Left ventricle myocardium inferior (tissue), 1 donor: ENCODE measurements at regions not wholly inside any gene's neighbourhood (a gene's known extent, or its start where the extent isn't known, plus 50 kb on each side); places are given as distances from the start of the nearest gene placed in this dataset.

ENCODE experiments used
- DNase-seq: peaks from one replicate; pipeline ENCODE4 v3.0.0-alpha.2; 2020
- H3K27ac ChIP-seq: fragments of 200-600 bp; replicated peaks from 2 replicates; pipeline ENCODE4 v1.8.0; 2021
- H3K27me3 ChIP-seq: fragments of 200-600 bp; 2 replicates; pipeline ENCODE4 v1.8.0; 2021; ENCODE audit warnings: low read depth
- H3K36me3 ChIP-seq: fragments of 200-600 bp; 2 replicates; pipeline ENCODE4 v1.8.0; 2021
- H3K4me1 ChIP-seq: fragments of 200-600 bp; 2 replicates; pipeline ENCODE4 v1.8.0; 2021
- H3K4me3 ChIP-seq: fragments of 200-600 bp; 2 replicates; pipeline ENCODE4 v1.8.0; 2021; ENCODE audit warnings: mild to moderate bottlenecking, moderate library complexity
- H3K9me3 ChIP-seq: fragments of 200-600 bp; replicated peaks from 2 replicates; pipeline ENCODE4 v1.8.0; 2021
- intact Hi-C: fragments of 100-400 bp; cut with micrococcal nuclease; formaldehyde crosslinking; loops from one replicate; pipeline ENCODE4 v1.11.0; 2022
- TF ChIP-seq, protein P1 (sequence below): fragments of 200-600 bp; IDR thresholded peaks from 2 replicates; pipeline ENCODE4 v1.8.0; 2021; ENCODE audit warnings: antibody characterized with exemption, mild to moderate bottlenecking, borderline replicate concordance
- donor health status: DM: no; HTN: yes; CAD: no; lungs with severe emphysema.

DNA sequence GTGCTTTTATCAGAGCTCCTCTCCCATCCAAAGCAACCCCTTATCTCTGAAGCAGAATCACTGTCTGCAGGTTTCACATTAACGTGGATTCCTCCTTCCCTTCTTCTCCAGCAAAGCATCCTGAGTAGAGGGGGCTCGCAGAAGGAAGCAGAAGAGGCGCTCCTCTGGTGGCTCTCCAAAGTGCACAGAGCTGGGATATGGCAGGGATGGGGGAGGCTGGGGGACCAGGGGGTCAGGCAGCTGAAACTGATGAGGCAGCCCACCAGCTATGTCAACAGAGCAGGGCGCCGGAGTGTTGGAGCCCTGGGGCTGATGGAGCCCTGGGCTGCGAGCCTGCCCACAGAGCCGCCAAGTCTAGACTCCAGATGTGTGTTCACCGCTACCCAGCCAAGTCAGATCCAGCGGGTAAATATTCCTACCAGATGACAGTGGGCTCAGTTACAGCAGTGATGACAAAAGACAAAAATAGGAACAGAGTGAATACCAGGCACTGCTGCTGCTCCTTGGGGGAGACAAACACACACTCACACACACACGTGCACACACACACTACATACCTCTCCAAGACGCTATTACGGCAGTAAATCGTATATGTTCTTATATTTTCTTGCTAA is 678.3 kb upstream of the ID2 start:
- Histone ChIP-seq H3K4me3 (peak overlapping the region; percentile 27), H3K27ac (peak overlapping the region; percentile 90), H3K4me1 (peaks cover 22% of the 10 kb centered on the region), H3K9me3 (no peaks in the 10 kb centered on the region), H3K27me3 (no peaks in the 10 kb centered on the region), H3K36me3 (no peaks in the 10 kb centered on the region)
- intact Hi-C loops, result no loop called here
- peak; percentile 65 for DNase-seq
- TF ChIP-seq, protein P1, sequence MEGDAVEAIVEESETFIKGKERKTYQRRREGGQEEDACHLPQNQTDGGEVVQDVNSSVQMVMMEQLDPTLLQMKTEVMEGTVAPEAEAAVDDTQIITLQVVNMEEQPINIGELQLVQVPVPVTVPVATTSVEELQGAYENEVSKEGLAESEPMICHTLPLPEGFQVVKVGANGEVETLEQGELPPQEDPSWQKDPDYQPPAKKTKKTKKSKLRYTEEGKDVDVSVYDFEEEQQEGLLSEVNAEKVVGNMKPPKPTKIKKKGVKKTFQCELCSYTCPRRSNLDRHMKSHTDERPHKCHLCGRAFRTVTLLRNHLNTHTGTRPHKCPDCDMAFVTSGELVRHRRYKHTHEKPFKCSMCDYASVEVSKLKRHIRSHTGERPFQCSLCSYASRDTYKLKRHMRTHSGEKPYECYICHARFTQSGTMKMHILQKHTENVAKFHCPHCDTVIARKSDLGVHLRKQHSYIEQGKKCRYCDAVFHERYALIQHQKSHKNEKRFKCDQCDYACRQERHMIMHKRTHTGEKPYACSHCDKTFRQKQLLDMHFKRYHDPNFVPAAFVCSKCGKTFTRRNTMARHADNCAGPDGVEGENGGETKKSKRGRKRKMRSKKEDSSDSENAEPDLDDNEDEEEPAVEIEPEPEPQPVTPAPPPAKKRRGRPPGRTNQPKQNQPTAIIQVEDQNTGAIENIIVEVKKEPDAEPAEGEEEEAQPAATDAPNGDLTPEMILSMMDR, result no peak

DNA sequence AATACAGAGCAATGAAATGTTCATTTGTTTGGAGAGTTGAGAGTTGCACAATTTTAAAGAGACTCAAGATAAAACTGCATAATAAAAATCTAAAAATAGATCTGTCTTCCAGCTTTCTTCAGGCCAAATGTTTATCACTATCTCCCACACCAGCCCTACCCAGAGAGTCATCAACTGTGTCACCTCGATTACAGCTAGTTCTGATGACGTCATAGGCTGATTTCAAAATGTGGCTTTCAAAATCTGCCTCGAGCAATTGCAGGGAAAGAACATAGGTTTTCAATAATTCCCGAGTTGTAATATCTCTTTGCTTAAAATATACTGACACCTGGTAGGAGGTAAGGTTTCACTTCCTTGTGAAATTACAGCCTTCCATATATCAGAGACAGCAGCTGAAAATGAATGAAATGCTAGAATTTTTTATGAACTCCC is 677.6 kb upstream of the ID2 start:
- Histone ChIP-seq H3K27me3 (no peaks in the 10 kb centered on the region), H3K36me3 (no peaks in the 10 kb centered on the region), H3K4me1 (peaks cover 22% of the 10 kb centered on the region), H3K9me3 (no peaks in the 10 kb centered on the region), H3K27ac (peak overlapping the region; percentile 90), H3K4me3 (peak overlapping the region; percentile 27)
- TF ChIP-seq, protein P1, result no peak
- no peak for DNase-seq
- intact Hi-C loops, result no loop called here

DNA sequence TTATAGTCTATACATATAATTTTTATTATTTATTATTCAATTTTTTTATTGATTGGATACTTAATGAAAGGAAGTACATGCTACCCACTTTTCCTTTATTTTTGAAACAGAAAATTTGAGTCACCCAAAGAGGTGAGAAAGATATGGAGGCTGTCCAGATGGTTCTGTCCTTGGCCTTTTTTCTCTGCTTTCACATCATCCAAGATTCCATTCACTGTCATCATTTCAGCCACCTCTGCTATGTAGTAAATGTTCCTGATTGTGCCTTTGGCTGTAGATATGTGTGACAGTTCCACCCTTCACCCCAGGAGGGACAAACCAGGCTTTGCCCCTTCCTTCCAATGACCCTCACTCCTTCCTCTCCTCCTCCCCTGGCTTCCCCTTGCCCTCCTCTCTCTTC is 675.7 kb upstream of the ID2 start:
- Histone ChIP-seq H3K27ac (no peak overlapping the region), H3K27me3 (no peaks in the 10 kb centered on the region), H3K9me3 (no peaks in the 10 kb centered on the region), H3K4me1 (peaks cover 22% of the 10 kb centered on the region), H3K4me3 (no peak overlapping the region), H3K36me3 (no peaks in the 10 kb centered on the region)
- intact Hi-C loops, result no loop called here
- no peak for DNase-seq
- TF ChIP-seq, protein P1, result no peak

DNA sequence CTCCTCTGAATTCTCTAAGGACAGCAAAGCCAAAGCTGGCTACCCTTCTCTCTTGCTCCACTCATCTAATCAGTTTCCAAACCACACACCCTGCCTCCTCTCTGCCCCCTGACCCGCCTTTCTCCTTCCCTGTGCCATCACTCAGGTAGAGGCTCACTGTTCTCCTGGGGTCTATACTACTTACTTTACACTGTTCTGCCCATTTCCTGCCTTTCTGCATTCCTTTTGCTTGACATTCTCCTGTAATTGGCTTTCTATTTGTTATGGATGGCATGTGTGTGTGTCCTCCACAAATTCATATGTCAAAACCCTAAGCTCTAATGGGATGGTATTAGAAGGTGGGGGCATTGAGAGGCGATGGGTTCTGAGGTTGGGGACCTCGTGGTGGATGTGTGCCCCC is 675.2 kb upstream of the ID2 start:
- intact Hi-C loops, result no loop called here

DNA sequence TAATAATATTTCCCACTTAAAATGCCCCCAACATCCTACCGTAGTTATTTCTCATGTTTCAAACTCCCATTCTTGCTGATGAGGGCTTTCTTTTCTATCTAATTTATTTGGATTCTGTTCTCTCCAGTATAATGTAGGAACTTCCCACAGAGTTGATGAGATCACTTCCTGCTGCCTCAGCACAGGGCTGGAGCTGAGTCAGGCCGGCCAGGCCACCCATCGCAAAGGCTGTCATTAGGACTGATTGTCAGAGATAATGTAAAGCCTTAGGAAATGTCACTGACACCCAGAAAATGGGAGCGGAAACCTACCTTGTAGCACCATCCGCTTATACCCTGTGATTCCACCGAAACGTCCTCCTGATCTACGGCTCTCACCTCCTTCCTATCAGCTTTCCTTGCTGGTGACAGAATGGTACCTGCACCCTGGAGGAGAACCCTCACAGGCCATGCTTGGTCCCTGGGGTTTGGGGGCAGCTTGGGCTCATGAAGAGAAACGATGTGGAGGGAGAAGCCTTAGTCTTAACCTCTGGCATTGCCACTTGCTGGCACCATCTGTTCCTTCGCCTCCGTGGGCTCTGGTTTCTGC is 672.8 kb upstream of the ID2 start:
- TF ChIP-seq, protein P1, result no peak
- no peaks in the 10 kb centered on the region for H3K36me3 ChIP-seq
- no peak for DNase-seq
- intact Hi-C loops, result no loop called here
- no peaks in the 10 kb centered on the region for H3K9me3 ChIP-seq
- H3K27me3 ChIP-seq, result no peaks in the 10 kb centered on the region
- no peak overlapping the region for H3K27ac ChIP-seq
- peaks cover 8% of the 10 kb centered on the region for H3K4me1 ChIP-seq
- no peak overlapping the region for H3K4me3 ChIP-seq

More for the DNA sequence above, 675.2 kb upstream of the ID2 start:
- TF ChIP-seq, protein P1, result no peak
- H3K4me1 ChIP-seq, result peaks cover 22% of the 10 kb centered on the region
- H3K9me3 ChIP-seq, result no peaks in the 10 kb centered on the region
- no peak for DNase-seq
- H3K27ac ChIP-seq, result no peak overlapping the region
- no peak overlapping the region for H3K4me3 ChIP-seq
- H3K36me3 ChIP-seq, result no peaks in the 10 kb centered on the region
- no peaks in the 10 kb centered on the region for H3K27me3 ChIP-seq
